Right ventricle myocardium superior (tissue), 1 donor: ENCODE measurements at regions not wholly inside any gene's neighbourhood (a gene's known extent, or its start where the extent isn't known, plus 50 kb on each side); places are given as distances from the start of the nearest gene placed in this dataset.
A peak's percentile ranks its signal among the peaks of the same experiment; 100 is the strongest.
"Not testable (repeated sequence)": the region's sequence is repeated elsewhere in the genome, so short reads cannot be mapped to it uniquely, and the experiment has no call there.

Experiments used
- ATAC-seq: fragments of 200-7000 bp; cut with Tn5 transposase; one replicate; pipeline ENCODE4 v1.9.1; 2020; ENCODE audit warnings: mild to moderate bottlenecking; ENCODE audit not compliant: poor library complexity
- DNase-seq: peaks from one replicate; pipeline ENCODE4 v3.0.0-alpha.2; 2020
- intact Hi-C: fragments of 100-400 bp; cut with DNase I; formaldehyde crosslinking; loops from one replicate; pipeline ENCODE4 v1.11.2; 2022
- donor health status: DM: no; HTN: yes; CAD: no; lungs with severe emphysema.

- intact Hi-C loops: no loop called here
- ATAC-seq (no peak), DNase-seq (no peak)
These were observed 754.4 kb downstream of the ADCYAP1 start for GRCh38 chr18:1658908-1659566.

- intact Hi-C loops: no loop called here
- peak; percentile 75 for DNase-seq
- peak; percentile 20 for ATAC-seq
These were observed 759.4 kb downstream of the ADCYAP1 start for GRCh38 chr18:1663879-1664705.

GRCh38 chr18:1665079-1665478 lies 760.4 kb downstream of the ADCYAP1 start:
- intact Hi-C loops: loop anchor here (5.0 kb wide), 1 partner anchor 112 kb away; no protein-coding TSS in a partner anchor
- no peak for DNase-seq
- peak; percentile 47 for ATAC-seq

- peak; percentile 93 for ATAC-seq
- DNase-seq: no peak
- intact Hi-C loops: loop anchor here (5.0 kb wide), 1 partner anchor 109 kb away; no protein-coding TSS in a partner anchor
These were observed 763.6 kb downstream of the ADCYAP1 start for GRCh38 chr18:1668279-1668678.

- DNase-seq, intact Hi-C loops, ATAC-seq: not testable (repeated sequence)
These were observed 767.0 kb downstream of the ADCYAP1 start for GRCh38 chr18:1671710-1672109.

GRCh38 chr18:1676387-1676786 lies 771.7 kb downstream of the ADCYAP1 start:
- no peak for DNase-seq
- intact Hi-C loops: no loop called here
- ATAC-seq: no peak

- ATAC-seq: no peak
- no peak for DNase-seq
These were observed 775.4 kb downstream of the ADCYAP1 start for GRCh38 chr18:1680108-1680507.

GRCh38 chr18:1691863-1692262 lies 787.2 kb downstream of the ADCYAP1 start:
- intact Hi-C loops: no loop called here
- ATAC-seq (no peak), DNase-seq (no peak)

More at GRCh38 chr18:1680108-1680507, 775.4 kb downstream of the ADCYAP1 start:
- intact Hi-C loops: no loop called here

GRCh38 chr18:1708006-1708405 lies 803.3 kb downstream of the ADCYAP1 start:
- intact Hi-C loops: no loop called here
- DNase-seq: no peak
- ATAC-seq: no peak

- ATAC-seq: no peak
- intact Hi-C loops: no loop called here
These were observed 805.4 kb downstream of the ADCYAP1 start for GRCh38 chr18:1710114-1710513.

GRCh38 chr18:1732143-1732542 lies 827.5 kb downstream of the ADCYAP1 start:
- intact Hi-C loops: no loop called here

More at GRCh38 chr18:1710114-1710513, 805.4 kb downstream of the ADCYAP1 start:
- DNase-seq: no peak

GRCh38 chr18:1746131-1746530 lies 825.2 kb downstream of the METTL4 start:
- intact Hi-C loops: no loop called here
- DNase-seq: no peak
- ATAC-seq: no peak

More at GRCh38 chr18:1732143-1732542, 827.5 kb downstream of the ADCYAP1 start:
- ATAC-seq (no peak), DNase-seq (no peak)

GRCh38 chr18:1751249-1751648 lies 820.1 kb downstream of the METTL4 start:
- ATAC-seq (no peak), DNase-seq (no peak)
- intact Hi-C loops: no loop called here

- DNase-seq (no peak), ATAC-seq (no peak)
- intact Hi-C loops: no loop called here
These were observed 810.4 kb downstream of the METTL4 start for GRCh38 chr18:1760901-1761300.

- intact Hi-C loops: no loop called here
- ATAC-seq (no peak), DNase-seq (no peak)
These were observed 797.0 kb downstream of the METTL4 start for GRCh38 chr18:1774261-1774660.

- peak; percentile 35 for ATAC-seq
- intact Hi-C loops: loop anchor here (5.0 kb wide), 1 partner anchor 111 kb away; no protein-coding TSS in a partner anchor
- no peak for DNase-seq
These were observed 793.5 kb downstream of the METTL4 start for GRCh38 chr18:1777843-1778242.

GRCh38 chr18:1778496-1779178 lies 792.7 kb downstream of the METTL4 start:
- ATAC-seq: peak; percentile 92
- intact Hi-C loops: loop anchor here (5.0 kb wide), 1 partner anchor 111 kb away; no protein-coding TSS in a partner anchor

GRCh38 chr18:1779587-1779986 lies 791.7 kb downstream of the METTL4 start:
- peak; percentile 57 for ATAC-seq
- no peak for DNase-seq
- intact Hi-C loops: loop anchor here (5.0 kb wide), 1 partner anchor 112 kb away; no protein-coding TSS in a partner anchor

More at GRCh38 chr18:1778496-1779178, 792.7 kb downstream of the METTL4 start:
- no peak for DNase-seq

- intact Hi-C loops: no loop called here
- ATAC-seq (no peak), DNase-seq (no peak)
These were observed 787.2 kb downstream of the METTL4 start for GRCh38 chr18:1784113-1784512.
